H9 (cell line): ENCODE measurements at regions not wholly inside any gene's neighbourhood (a gene's known extent, or its start where the extent isn't known, plus 50 kb on each side); places are given as distances from the start of the nearest gene placed in this dataset.

ENCODE experiments used
- DNase-seq: peaks from one replicate; pipeline ENCODE4 v3.0.0-alpha.2; 2017
- H2AFZ ChIP-seq: one replicate; pipeline ENCODE4 v1.6.1; 2013; ENCODE audit warnings: mild to moderate bottlenecking, low read length, control low read depth, moderate library complexity
- H2AK5ac ChIP-seq: 2 replicates; pipeline ENCODE4 v1.6.1; 2013; ENCODE audit warnings: low read length, control low read depth, mixed read lengths; ENCODE audit not compliant: insufficient read length
- H2BK120ac ChIP-seq: one replicate; pipeline ENCODE4 v1.6.1; 2013; ENCODE audit warnings: low read depth, mild to moderate bottlenecking, low read length, control low read depth, inconsistent platforms; ENCODE audit not compliant: poor library complexity, severe bottlenecking
- H2BK12ac ChIP-seq: 2 replicates; pipeline ENCODE4 v1.6.1; 2013; ENCODE audit warnings: low read length, control low read depth, mixed read lengths, low read depth; ENCODE audit not compliant: insufficient read length
- H2BK15ac ChIP-seq: 2 replicates; pipeline ENCODE4 v1.6.1; 2013; ENCODE audit warnings: low read depth, low read length, control low read depth
- H2BK20ac ChIP-seq: one replicate; pipeline ENCODE4 v1.6.1; 2013; ENCODE audit warnings: low read depth, mild to moderate bottlenecking, low read length, control low read depth, inconsistent platforms; ENCODE audit not compliant: poor library complexity, severe bottlenecking
- H2BK5ac ChIP-seq: 2 replicates; pipeline ENCODE4 v1.6.1; 2013; ENCODE audit warnings: low read length, control low read depth, mixed read lengths; ENCODE audit not compliant: insufficient read length
- H3K14ac ChIP-seq: 2 replicates; pipeline ENCODE4 v1.6.1; 2013; ENCODE audit warnings: low read length, control low read depth; ENCODE audit not compliant: insufficient read depth
- H3K18ac ChIP-seq: 2 replicates; pipeline ENCODE4 v1.6.1; 2013; ENCODE audit warnings: low read depth, mild to moderate bottlenecking, mixed read lengths, low read length, control low read depth; ENCODE audit not compliant: insufficient read length
- H3K23ac ChIP-seq: 2 replicates; pipeline ENCODE4 v1.6.1; 2013; ENCODE audit warnings: low read length, control low read depth, mixed read lengths, low read depth; ENCODE audit not compliant: insufficient read length
- H3K23me2 ChIP-seq: 2 replicates; pipeline ENCODE4 v1.6.1; 2013; ENCODE audit warnings: low read depth, mild to moderate bottlenecking, mixed read lengths, low read length, control low read depth; ENCODE audit not compliant: insufficient read length, poor library complexity, severe bottlenecking
- H3K27ac ChIP-seq: 2 replicates; pipeline ENCODE4 v1.5.1; 2013; ENCODE audit warnings: low read length, control low read depth, mixed read lengths, low read depth; ENCODE audit not compliant: insufficient read length
- H3K27me3 ChIP-seq: 2 replicates; pipeline ENCODE4 v1.6.1; 2013; ENCODE audit warnings: low read length, control low read depth, inconsistent platforms; ENCODE audit not compliant: insufficient read depth
- H3K4ac ChIP-seq: 2 replicates; pipeline ENCODE4 v1.6.1; 2013; ENCODE audit warnings: low read depth, mild to moderate bottlenecking, control low read depth, inconsistent platforms, low read length, moderate library complexity
- H3K4me1 ChIP-seq: 2 replicates; pipeline ENCODE4 v1.6.1; 2013; ENCODE audit warnings: low read length, control low read depth, inconsistent platforms; ENCODE audit not compliant: insufficient read depth
- H3K4me2 ChIP-seq: 2 replicates; pipeline ENCODE4 v1.6.1; 2013; ENCODE audit warnings: low read length, control low read depth, mixed read lengths; ENCODE audit not compliant: insufficient read length, insufficient read depth
- H3K56ac ChIP-seq: 2 replicates; pipeline ENCODE4 v1.6.1; 2013; ENCODE audit warnings: low read depth, mild to moderate bottlenecking, mixed read lengths, low read length, control low read depth; ENCODE audit not compliant: insufficient read length
- H3K79me1 ChIP-seq: 2 replicates; pipeline ENCODE4 v1.6.1; 2013; ENCODE audit warnings: low read depth, mild to moderate bottlenecking, moderate library complexity, low read length, control low read depth, inconsistent platforms; ENCODE audit not compliant: insufficient read depth, poor library complexity, severe bottlenecking
- H3K79me2 ChIP-seq: 2 replicates; pipeline ENCODE4 v1.6.1; 2013; ENCODE audit warnings: low read length, control low read depth, inconsistent platforms; ENCODE audit not compliant: insufficient read depth
- H3K9ac ChIP-seq: 2 replicates; pipeline ENCODE4 v1.6.1; 2013; ENCODE audit warnings: low read length, control low read depth, mixed read lengths; ENCODE audit not compliant: insufficient read length; ENCODE audit errors: extremely low read depth
- H3K9me3 ChIP-seq: one replicate; pipeline ENCODE4 v1.6.1; 2013; ENCODE audit warnings: low read depth, low read length, inconsistent platforms; ENCODE audit not compliant: control insufficient read depth
- H3T11ph ChIP-seq: one replicate; pipeline ENCODE4 v1.6.1; 2013; ENCODE audit warnings: mild to moderate bottlenecking, low read length, control low read depth, inconsistent platforms
- H4K20me1 ChIP-seq: one replicate; pipeline ENCODE4 v1.6.1; 2013; ENCODE audit not compliant: control insufficient read depth, insufficient read length, insufficient read depth
- H4K5ac ChIP-seq: 2 replicates; pipeline ENCODE4 v1.6.1; 2013; ENCODE audit warnings: low read depth, mild to moderate bottlenecking, mixed read lengths, low read length, control low read depth; ENCODE audit not compliant: insufficient read length
- H4K8ac ChIP-seq: replicated peaks from 2 replicates; pipeline ENCODE4 v1.6.1; 2013; ENCODE audit warnings: low read length, control low read depth, mixed read lengths, low read depth; ENCODE audit not compliant: insufficient read length
- H4K91ac ChIP-seq: 2 replicates; pipeline ENCODE4 v1.6.1; 2013; ENCODE audit warnings: low read depth, mild to moderate bottlenecking, moderate library complexity, mixed read lengths, low read length, control low read depth; ENCODE audit not compliant: insufficient read length
- H3K27ac Mint-ChIP-seq, 3 experiments: 2 replicates in 2 of 3; 3 replicates in 1 of 3; pipeline ENCODE4 v1.8.0; 2020 to 2021; ENCODE audit warnings: mixed read lengths in 3 of 3, mild to moderate bottlenecking in 1 of 3, moderate library complexity in 1 of 3
- H3K27me3 Mint-ChIP-seq: 2 replicates; pipeline ENCODE4 v1.8.0; 2021; ENCODE audit warnings: low read depth, mild to moderate bottlenecking, moderate library complexity, mixed read lengths
- H3K36me3 Mint-ChIP-seq, 3 experiments: 2 replicates in 2 of 3; 3 replicates in 1 of 3; pipeline ENCODE4 v1.8.0; 2020 to 2021; ENCODE audit warnings: low read depth in 3 of 3, mixed read lengths in 3 of 3; ENCODE audit not compliant: insufficient read depth in 1 of 3
- H3K4me1 Mint-ChIP-seq, 2 experiments: 2 replicates each; pipeline ENCODE4 v1.8.0; 2020; ENCODE audit warnings: mixed read lengths in 2 of 2
- H3K4me3 Mint-ChIP-seq, 2 experiments: 2 replicates in 1 of 2; 3 replicates in 1 of 2; pipeline ENCODE4 v1.8.0; 2020 to 2021; ENCODE audit warnings: mild to moderate bottlenecking in 2 of 2, mixed read lengths in 2 of 2, moderate library complexity in 1 of 2
- H3K9me3 Mint-ChIP-seq, 2 experiments: 2 replicates in 1 of 2; 3 replicates in 1 of 2; pipeline ENCODE4 v1.8.0; 2020; ENCODE audit warnings: mild to moderate bottlenecking in 2 of 2, mixed read lengths in 2 of 2, moderate library complexity in 1 of 2
- WGBS: extraction: QIAGEN DNeasy Blood & Tissue Kit; methylation state at CpG from one replicate; pipeline ENCODE4 v1.1.7; 2013; ENCODE audit warnings: missing lambda C conversion rate, low lambda C conversion rate, mixed read lengths; ENCODE audit not compliant: insufficient read length; ENCODE audit errors: extremely low coverage; 5-methylcytosine and 5-hydroxymethylcytosine counted together
- TF ChIP-seq, protein P1 (sequence below): fragments of 200-600 bp; sonication (generic); conservative IDR thresholded peaks from 3 replicates; pipeline ENCODE4 v1.8.0; 2021; ENCODE audit warnings: antibody characterized with exemption, mild to moderate bottlenecking

DNA sequence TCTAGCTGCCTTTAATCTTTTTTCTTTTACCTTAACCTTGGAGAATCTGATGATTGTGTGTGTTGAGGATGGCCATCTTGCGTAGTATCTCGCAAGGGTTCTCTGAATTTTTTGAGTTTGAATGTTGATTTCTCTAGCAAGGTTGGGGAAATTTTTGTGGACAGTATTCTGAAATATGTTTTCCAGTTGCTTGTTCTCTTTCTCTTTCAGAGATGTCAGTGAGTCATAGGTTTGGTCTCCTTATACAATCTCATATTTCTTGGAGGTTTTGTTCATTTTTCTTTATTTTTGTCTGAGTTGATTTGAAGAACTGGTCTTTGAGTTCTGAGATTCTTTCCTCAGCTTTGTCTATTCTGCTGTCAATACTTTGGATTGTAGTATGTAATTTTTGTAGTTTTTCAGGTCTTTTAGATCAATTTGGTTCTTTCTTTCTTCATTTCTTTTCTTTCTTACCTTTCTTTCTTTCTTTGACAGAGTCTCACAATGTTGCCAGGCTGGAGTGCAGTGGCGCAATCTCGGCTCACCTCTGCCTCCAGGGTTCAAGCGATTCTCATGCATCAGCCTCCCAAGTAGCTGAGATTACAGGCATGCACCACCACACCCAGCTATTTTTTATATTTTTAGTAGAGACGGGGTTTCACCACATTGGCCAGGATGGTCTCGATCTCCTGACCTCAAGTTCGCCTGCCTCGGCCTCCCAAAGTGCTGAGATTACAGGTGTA, 366.4 kb upstream of the RASGRP1 start:
- no peak overlapping the region for H3K56ac ChIP-seq
- peaks cover 0 to 4% (median 4%) of the 10 kb centered on the region in 3 experiments; a peak in 3 of 7 replicates for H3K36me3 Mint-ChIP-seq

More for the DNA sequence above, 366.4 kb upstream of the RASGRP1 start:
- peaks cover 4 to 7% of the 10 kb centered on the region in 2 experiments for H3K4me1 Mint-ChIP-seq
- Histone ChIP-seq H4K8ac (no peak overlapping the region), H3K4me2 (no peak overlapping the region), H4K5ac (no peak overlapping the region), H3K14ac (no peak overlapping the region), H3K18ac (no peak overlapping the region), H2BK15ac (no peak overlapping the region), H2AFZ (no peak overlapping the region), H3K27me3 (no peaks in the 10 kb centered on the region), H2BK20ac (no peak overlapping the region), H3T11ph (no peak overlapping the region), H4K20me1 (no peaks in the 10 kb centered on the region), H3K79me1 (no peaks in the 10 kb centered on the region), H2BK120ac (no peak overlapping the region), H3K23ac (no peak overlapping the region), H4K91ac (no peak overlapping the region), H2AK5ac (no peak overlapping the region), H2BK5ac (no peak overlapping the region), H3K4ac (no peak overlapping the region), H3K27ac (no peak overlapping the region), H3K79me2 (no peaks in the 10 kb centered on the region), H3K4me1 (no peaks in the 10 kb centered on the region), H2BK12ac (no peak overlapping the region), H3K23me2 (no peaks in the 10 kb centered on the region), H3K9ac (no peak overlapping the region), H3K9me3 (no peaks in the 10 kb centered on the region)
- WGBS, result no CpG with 5 or more reads among the region's 9 CpGs
- H3K4me3 Mint-ChIP-seq, result no peak overlapping the region
- TF ChIP-seq, protein P1, sequence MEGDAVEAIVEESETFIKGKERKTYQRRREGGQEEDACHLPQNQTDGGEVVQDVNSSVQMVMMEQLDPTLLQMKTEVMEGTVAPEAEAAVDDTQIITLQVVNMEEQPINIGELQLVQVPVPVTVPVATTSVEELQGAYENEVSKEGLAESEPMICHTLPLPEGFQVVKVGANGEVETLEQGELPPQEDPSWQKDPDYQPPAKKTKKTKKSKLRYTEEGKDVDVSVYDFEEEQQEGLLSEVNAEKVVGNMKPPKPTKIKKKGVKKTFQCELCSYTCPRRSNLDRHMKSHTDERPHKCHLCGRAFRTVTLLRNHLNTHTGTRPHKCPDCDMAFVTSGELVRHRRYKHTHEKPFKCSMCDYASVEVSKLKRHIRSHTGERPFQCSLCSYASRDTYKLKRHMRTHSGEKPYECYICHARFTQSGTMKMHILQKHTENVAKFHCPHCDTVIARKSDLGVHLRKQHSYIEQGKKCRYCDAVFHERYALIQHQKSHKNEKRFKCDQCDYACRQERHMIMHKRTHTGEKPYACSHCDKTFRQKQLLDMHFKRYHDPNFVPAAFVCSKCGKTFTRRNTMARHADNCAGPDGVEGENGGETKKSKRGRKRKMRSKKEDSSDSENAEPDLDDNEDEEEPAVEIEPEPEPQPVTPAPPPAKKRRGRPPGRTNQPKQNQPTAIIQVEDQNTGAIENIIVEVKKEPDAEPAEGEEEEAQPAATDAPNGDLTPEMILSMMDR, result no peak
- no peaks in the 10 kb centered on the region for H3K27me3 Mint-ChIP-seq
- DNase-seq, result no peak
- H3K27ac Mint-ChIP-seq, result no peak overlapping the region
- H3K9me3 Mint-ChIP-seq, result peaks cover 4 to 6% of the 10 kb centered on the region in 2 experiments; a peak in 3 of 5 replicates
